Caco-2 (cell line): ENCODE measurements at regions not wholly inside any gene's neighbourhood (a gene's known extent, or its start where the extent isn't known, plus 50 kb on each side); places are given as distances from the start of the nearest gene placed in this dataset.

Experiments used
- BruUV-seq: library from RNA; stranded (reverse); fragments of 400-500 nt; replicated peaks from 2 replicates; lab custom pipeline; 2021; lab: Mats Ljungman, UMichigan
- CTCF ChIA-PET: fragments of 300-600 bp; sonication (Branson Sonifier 250); formaldehyde crosslinking; loops from one replicate; lab custom pipeline; 2022; ENCODE audit warnings: antibody characterized with exemption; lab: Charles Lee
- POLR2A ChIA-PET: fragments of 300-600 bp; sonication (Branson Sonifier 250); formaldehyde crosslinking; loops from one replicate; lab custom pipeline; 2022; ENCODE audit warnings: antibody characterized with exemption; lab: Charles Lee
- DNase-seq, 2 experiments: peaks; one replicate each; pipeline versions ENCODE4 v3.0.0 to v3.0.0-alpha.2; 2020 to 2022
- H3K27me3 ChIP-seq: replicated peaks from 2 replicates; pipeline ENCODE4 v1.6.0; 2011; ENCODE audit warnings: low read length; ENCODE audit not compliant: control insufficient read depth, insufficient read depth
- H3K36me3 ChIP-seq: 2 replicates; pipeline ENCODE4 v1.5.1; 2011; ENCODE audit warnings: low read length; ENCODE audit not compliant: control insufficient read depth, insufficient read depth
- H3K4me1 ChIP-seq: fragments of 250-450 bp; sonication (Bioruptor Pico); 2 replicates; pipeline ENCODE4 v1.5.1; 2020; ENCODE audit warnings: mild to moderate bottlenecking
- H3K4me3 ChIP-seq: 2 replicates; pipeline ENCODE4 v1.5.1; 2011; ENCODE audit warnings: low read depth, mild to moderate bottlenecking, control low read depth, low read length
- H3K9me3 ChIP-seq: fragments of 250-450 bp; sonication (Bioruptor Pico); 2 replicates; pipeline ENCODE4 v1.5.1; 2020; ENCODE audit warnings: mild to moderate bottlenecking, moderate library complexity
- H3K27ac Mint-ChIP-seq: one replicate; pipeline ENCODE4 v1.8.0; 2022; ENCODE audit warnings: mixed read lengths; ENCODE audit not compliant: unreplicated experiment
- H3K27me3 Mint-ChIP-seq: one replicate; pipeline ENCODE4 v1.8.0; 2022; ENCODE audit warnings: mixed read lengths; ENCODE audit not compliant: insufficient read depth, unreplicated experiment
- H3K36me3 Mint-ChIP-seq: one replicate; pipeline ENCODE4 v1.8.0; 2022; ENCODE audit warnings: mild to moderate bottlenecking, mixed read lengths; ENCODE audit not compliant: insufficient read depth, unreplicated experiment
- H3K4me1 Mint-ChIP-seq: one replicate; pipeline ENCODE4 v1.8.0; 2022; ENCODE audit warnings: low read depth, mixed read lengths; ENCODE audit not compliant: unreplicated experiment
- H3K4me3 Mint-ChIP-seq: one replicate; pipeline ENCODE4 v1.8.0; 2022; ENCODE audit warnings: mild to moderate bottlenecking, moderate library complexity, mixed read lengths; ENCODE audit not compliant: unreplicated experiment
- H3K9me3 Mint-ChIP-seq: one replicate; pipeline ENCODE4 v1.8.0; 2022; ENCODE audit warnings: mixed read lengths; ENCODE audit not compliant: unreplicated experiment
- CTCF ChIP-seq, 2 experiments: fragments of 200-600 bp in 1 of 2; IDR thresholded peaks; 1 replicate in 1 of 2; 2 replicates in 1 of 2; pipeline versions ENCODE4 v1.5.1 to v1.8.0; 2011 to 2022; ENCODE audit warnings: antibody characterized with exemption in 1 of 2, control low read depth in 1 of 2, inconsistent platforms in 1 of 2, low read depth in 1 of 2, low read length in 1 of 2, mild to moderate bottlenecking in 1 of 2, moderate library complexity in 1 of 2; ENCODE audit not compliant: insufficient read depth in 1 of 2, severe bottlenecking in 1 of 2, unreplicated experiment in 1 of 2
- intact Hi-C: fragments of 100-400 bp; cut with micrococcal nuclease; formaldehyde crosslinking; loops from one replicate; pipeline ENCODE4 v1.10.0; 2022; ENCODE audit not compliant: unreplicated experiment

GRCh38 chr1:181998858-181999257 lies 62.7 kb downstream of the ZNF648 start:
- no peak for DNase-seq
- Histone ChIP-seq H3K9me3 (no peaks in the 10 kb centered on the region), H3K4me3 (no peak overlapping the region), H3K27me3 (no peaks in the 10 kb centered on the region), H3K4me1 (no peaks in the 10 kb centered on the region), H3K36me3 (no peaks in the 10 kb centered on the region)
- no peak for TF ChIP-seq CTCF (IDR thresholded peaks at IDR 0.05; ENCODE audit: insufficient read depth in 1 of 2, low read depth in 1 of 2, low read length in 1 of 2, severe bottlenecking in 1 of 2, unreplicated experiment in 1 of 2)
- BruUV-seq: no TSS peak
- intact Hi-C loops: no loop called here
- Mint-ChIP-seq H3K9me3 (no peaks in the 10 kb centered on the region), H3K4me1 (peaks cover 5% of the 10 kb centered on the region), H3K27me3 (peaks cover 17% of the 10 kb centered on the region), H3K36me3 (no peaks in the 10 kb centered on the region), H3K27ac (no peak overlapping the region), H3K4me3 (no peak overlapping the region)
- POLR2A ChIA-PET: no interaction called here
- CTCF ChIA-PET: no interaction called here

- H3K27me3 Mint-ChIP-seq: peaks cover 12% of the 10 kb centered on the region
- BruUV-seq: no TSS peak
- Histone ChIP-seq H3K4me3 (no peak overlapping the region), H3K27me3 (no peaks in the 10 kb centered on the region), H3K36me3 (no peaks in the 10 kb centered on the region), H3K9me3 (no peaks in the 10 kb centered on the region), H3K4me1 (no peaks in the 10 kb centered on the region)
- no peak for TF ChIP-seq CTCF (IDR thresholded peaks at IDR 0.05; ENCODE audit: insufficient read depth in 1 of 2, low read depth in 1 of 2, low read length in 1 of 2, severe bottlenecking in 1 of 2, unreplicated experiment in 1 of 2)
- no peaks in the 10 kb centered on the region for H3K9me3 Mint-ChIP-seq
- no peak overlapping the region for H3K4me3 Mint-ChIP-seq
- ChIA-PET CTCF (no interaction called here), POLR2A (no interaction called here)
- H3K36me3 Mint-ChIP-seq: no peaks in the 10 kb centered on the region
- H3K27ac Mint-ChIP-seq: no peak overlapping the region
- peaks cover under 1% of the 10 kb centered on the region for H3K4me1 Mint-ChIP-seq
- DNase-seq: no peak
- intact Hi-C loops: no loop called here
These were observed 69.4 kb downstream of the ZNF648 start for GRCh38 chr1:181992072-181992471.

- H3K9me3 ChIP-seq: no peaks in the 10 kb centered on the region
- no peaks in the 10 kb centered on the region for H3K9me3 Mint-ChIP-seq
- ChIA-PET POLR2A (no interaction called here), CTCF (no interaction called here)
- H3K27ac Mint-ChIP-seq: no peak overlapping the region
- peaks cover 7% of the 10 kb centered on the region for H3K4me1 Mint-ChIP-seq
- no peak for DNase-seq
- no peak overlapping the region for H3K4me3 ChIP-seq
- no peaks in the 10 kb centered on the region for H3K27me3 ChIP-seq
- no peak for TF ChIP-seq CTCF (IDR thresholded peaks at IDR 0.05; ENCODE audit: insufficient read depth in 1 of 2, low read depth in 1 of 2, low read length in 1 of 2, severe bottlenecking in 1 of 2, unreplicated experiment in 1 of 2)
- no TSS peak for BruUV-seq
- no peaks in the 10 kb centered on the region for H3K36me3 Mint-ChIP-seq
- H3K36me3 ChIP-seq: no peaks in the 10 kb centered on the region
- no peak overlapping the region for H3K4me3 Mint-ChIP-seq
- H3K4me1 ChIP-seq: no peaks in the 10 kb centered on the region
- intact Hi-C loops: no loop called here
- H3K27me3 Mint-ChIP-seq: peaks cover 18% of the 10 kb centered on the region
These were observed 70.8 kb downstream of the ZNF648 start for GRCh38 chr1:181990728-181991127.
